HUES6 (cell line): ENCODE measurements at regions not wholly inside any gene's neighbourhood (a gene's known extent, or its start where the extent isn't known, plus 50 kb on each side); places are given as distances from the start of the nearest gene placed in this dataset.
"Not testable (repeated sequence)": the region's sequence is repeated elsewhere in the genome, so short reads cannot be mapped to it uniquely, and the experiment has no call there.

Experiments used
- H3K27ac ChIP-seq: 2 replicates; pipeline ENCODE4 v1.7.0; 2013; ENCODE audit warnings: low read depth, mild to moderate bottlenecking, low read length, inconsistent platforms
- H3K27me3 ChIP-seq: 2 replicates; pipeline ENCODE4 v1.6.1; 2013; ENCODE audit warnings: low read length; ENCODE audit not compliant: control insufficient read depth, insufficient read depth
- H3K36me3 ChIP-seq: 2 replicates; pipeline ENCODE4 v1.6.1; 2013; ENCODE audit warnings: low read length; ENCODE audit not compliant: control insufficient read depth, insufficient read depth
- H3K4me1 ChIP-seq: 2 replicates; pipeline ENCODE4 v1.6.1; 2013; ENCODE audit warnings: low read length; ENCODE audit not compliant: control insufficient read depth, insufficient read depth
- H3K4me3 ChIP-seq: 2 replicates; pipeline ENCODE4 v1.5.1; 2013; ENCODE audit warnings: low read depth, low read length
- H3K9ac ChIP-seq: one replicate; pipeline ENCODE4 v1.6.1; 2013; ENCODE audit warnings: mild to moderate bottlenecking, low read length
- H3K9me3 ChIP-seq: 2 replicates; pipeline ENCODE4 v1.6.1; 2013; ENCODE audit warnings: low read depth, low read length; ENCODE audit not compliant: control insufficient read depth, insufficient read depth

DNA sequence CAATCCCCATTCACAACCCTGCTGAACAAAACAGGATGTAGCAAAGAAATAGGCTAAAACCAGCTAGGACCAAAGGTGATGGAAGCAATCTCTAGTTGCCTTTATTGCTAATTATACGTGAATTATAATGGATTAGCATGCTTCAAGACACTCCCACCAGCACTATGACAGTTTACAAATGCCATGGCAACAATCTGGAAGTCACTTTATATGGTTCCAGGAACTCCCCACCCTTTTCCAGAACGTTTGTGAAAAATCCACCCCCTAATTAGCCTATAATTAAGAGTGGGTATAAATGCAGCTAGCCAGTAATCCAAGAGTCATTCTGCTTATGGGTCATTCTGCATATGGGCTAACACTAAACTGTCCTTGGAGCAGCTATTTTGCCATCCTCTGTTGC, 328.7 kb downstream of the FLRT2 start:
- Histone ChIP-seq H3K4me3 (no peak overlapping the region), H3K27me3 (no peaks in the 10 kb centered on the region), H3K9ac (no peak overlapping the region), H3K4me1 (no peaks in the 10 kb centered on the region), H3K9me3 (no peaks in the 10 kb centered on the region), H3K36me3 (no peaks in the 10 kb centered on the region), H3K27ac (no peak overlapping the region)

DNA sequence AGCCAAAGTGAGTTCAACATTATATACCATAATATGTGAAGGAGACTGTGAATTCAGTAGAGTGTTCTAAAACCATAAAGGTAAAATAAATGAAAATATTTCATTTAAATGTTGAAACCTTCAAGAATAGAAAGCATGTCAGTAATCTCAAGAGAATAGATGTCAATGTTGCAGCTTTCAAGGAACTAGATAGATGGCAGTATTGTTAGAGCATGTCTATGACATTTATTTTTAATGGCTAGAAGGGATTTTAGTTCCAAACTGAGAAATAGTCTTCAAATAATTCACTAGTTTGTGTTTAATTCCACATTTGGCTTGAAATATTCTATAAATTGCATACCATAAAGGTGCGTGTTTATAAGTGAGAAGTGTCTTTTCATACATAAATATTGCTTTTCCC, 326.5 kb downstream of the FLRT2 start:
- no peaks in the 10 kb centered on the region for H3K27me3 ChIP-seq
- no peak overlapping the region for H3K4me3 ChIP-seq

DNA sequence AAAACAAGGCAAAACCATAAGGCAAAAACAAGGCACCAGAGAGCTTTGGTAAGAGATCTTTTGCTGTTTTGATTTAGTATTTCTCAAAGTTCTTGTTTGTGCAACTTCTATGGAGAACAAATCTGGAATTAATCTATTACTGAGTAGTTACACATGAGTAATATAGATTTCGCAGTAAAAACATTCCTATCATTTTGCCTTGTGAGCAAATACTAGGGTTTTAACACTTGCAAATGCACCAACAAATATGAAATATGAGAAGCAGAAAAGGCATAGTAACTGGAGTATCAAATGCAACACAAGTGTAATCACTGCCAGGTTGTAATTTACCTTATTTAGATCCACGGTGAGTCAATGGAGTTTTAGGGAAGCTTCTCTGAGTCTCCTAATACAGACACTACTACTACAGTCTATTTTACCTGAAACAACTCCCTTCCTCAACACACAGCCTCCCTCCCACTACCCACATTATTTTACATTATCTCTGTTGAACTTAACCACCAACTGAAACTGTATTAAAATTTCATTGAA, 324.1 kb downstream of the FLRT2 start:
- no peak overlapping the region for H3K4me3 ChIP-seq
- H3K9me3 ChIP-seq = no peaks in the 10 kb centered on the region
- H3K27me3 ChIP-seq = no peaks in the 10 kb centered on the region
- no peaks in the 10 kb centered on the region for H3K36me3 ChIP-seq
- no peak overlapping the region for H3K9ac ChIP-seq
- H3K27ac ChIP-seq = no peak overlapping the region
- no peaks in the 10 kb centered on the region for H3K4me1 ChIP-seq

More for the DNA sequence above, 326.5 kb downstream of the FLRT2 start:
- no peak overlapping the region for H3K27ac ChIP-seq
- H3K4me1 ChIP-seq = no peaks in the 10 kb centered on the region
- no peaks in the 10 kb centered on the region for H3K36me3 ChIP-seq
- no peak overlapping the region for H3K9ac ChIP-seq
- H3K9me3 ChIP-seq = no peaks in the 10 kb centered on the region

DNA sequence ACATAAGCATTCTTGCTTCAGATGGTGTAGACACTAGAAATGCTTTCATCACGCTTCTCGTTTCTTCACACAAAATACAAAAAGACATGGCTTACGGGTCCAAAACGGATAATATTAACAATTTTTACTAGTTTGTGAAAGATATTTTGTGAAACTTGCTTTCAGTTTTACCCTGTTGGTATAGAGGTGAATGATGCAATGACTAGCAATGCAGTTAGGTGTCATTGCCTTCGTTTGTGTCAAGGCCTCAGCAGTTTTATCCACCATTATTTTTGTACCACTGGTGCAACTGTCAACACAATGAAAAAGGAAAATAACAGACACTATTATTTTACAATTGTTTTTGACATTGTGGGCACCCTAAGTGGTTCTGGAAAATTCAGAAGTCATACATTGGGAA, 323.0 kb downstream of the FLRT2 start:
- Histone ChIP-seq H3K36me3 (no peaks in the 10 kb centered on the region), H3K4me1 (no peaks in the 10 kb centered on the region), H3K27me3 (no peaks in the 10 kb centered on the region), H3K9ac (no peak overlapping the region), H3K27ac (no peak overlapping the region), H3K9me3 (no peaks in the 10 kb centered on the region), H3K4me3 (no peak overlapping the region)

DNA sequence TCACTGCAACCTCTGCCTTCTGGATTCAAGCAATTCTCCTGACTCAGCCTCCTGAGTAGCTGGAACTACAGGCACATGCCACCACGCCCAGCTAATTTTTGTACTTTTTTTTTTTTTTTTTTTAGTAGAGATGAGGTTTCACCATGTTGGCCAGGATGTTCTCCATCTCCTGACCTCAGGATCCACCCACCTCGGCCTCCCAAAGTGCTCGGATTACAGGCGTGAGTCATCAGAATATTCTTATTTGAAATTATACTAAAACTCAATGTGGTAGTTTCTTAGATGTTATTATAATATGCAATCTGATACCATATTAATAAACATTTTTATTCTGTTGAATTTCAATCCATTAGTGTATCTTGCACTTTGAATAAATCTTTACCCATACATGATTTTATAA, 322.2 kb downstream of the FLRT2 start:
- not testable (repeated sequence) for H3K27ac ChIP-seq, H3K27me3 ChIP-seq, H3K36me3 ChIP-seq, H3K4me1 ChIP-seq, H3K9ac ChIP-seq, H3K4me3 ChIP-seq, H3K9me3 ChIP-seq

DNA sequence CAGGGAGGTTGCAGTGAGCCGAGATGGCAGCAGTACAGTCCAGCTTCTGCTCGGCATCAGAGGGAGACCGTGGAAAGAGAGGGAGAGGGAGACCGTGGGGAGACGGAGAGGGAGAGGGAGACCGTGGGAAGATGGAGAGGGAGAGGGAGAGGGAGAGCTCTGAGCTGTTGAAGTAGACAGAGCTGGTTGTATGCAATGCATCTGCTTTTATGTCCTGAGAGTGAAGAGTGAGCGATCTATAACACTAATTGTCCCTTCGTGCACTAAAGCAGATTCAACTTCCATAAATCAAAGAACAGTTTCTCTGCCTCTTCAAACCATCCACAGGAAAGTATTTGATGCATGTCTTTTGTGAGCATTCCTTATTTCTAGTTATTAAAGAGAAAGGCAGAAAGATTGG, 300.6 kb downstream of the FLRT2 start:
- H3K27me3 ChIP-seq, H3K4me3 ChIP-seq, H3K36me3 ChIP-seq, H3K9me3 ChIP-seq, H3K9ac ChIP-seq, H3K27ac ChIP-seq, H3K4me1 ChIP-seq: not testable (repeated sequence)

DNA sequence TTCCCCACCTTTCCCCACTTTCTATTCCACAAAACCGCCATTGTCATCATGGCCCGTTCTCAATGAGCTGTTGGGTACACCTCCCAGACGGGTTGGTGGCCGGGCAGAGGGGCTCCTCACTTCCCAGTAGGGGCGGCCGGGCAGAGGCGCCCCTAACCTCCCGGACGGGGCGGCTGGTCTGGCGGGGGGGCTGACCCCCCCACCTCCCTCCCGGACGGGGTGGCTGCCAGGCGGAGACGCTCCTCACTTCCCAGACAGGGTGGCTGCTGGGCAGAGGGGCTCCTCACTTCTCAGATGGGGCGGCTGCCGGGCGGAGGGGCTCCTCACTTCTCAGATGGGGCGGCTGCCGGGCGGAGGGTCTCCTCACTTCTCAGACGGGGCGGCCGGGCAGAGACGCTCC, 299.7 kb downstream of the FLRT2 start:
- H3K4me1 ChIP-seq, H3K27ac ChIP-seq, H3K27me3 ChIP-seq, H3K9me3 ChIP-seq, H3K4me3 ChIP-seq, H3K36me3 ChIP-seq, H3K9ac ChIP-seq: not testable (repeated sequence)

DNA sequence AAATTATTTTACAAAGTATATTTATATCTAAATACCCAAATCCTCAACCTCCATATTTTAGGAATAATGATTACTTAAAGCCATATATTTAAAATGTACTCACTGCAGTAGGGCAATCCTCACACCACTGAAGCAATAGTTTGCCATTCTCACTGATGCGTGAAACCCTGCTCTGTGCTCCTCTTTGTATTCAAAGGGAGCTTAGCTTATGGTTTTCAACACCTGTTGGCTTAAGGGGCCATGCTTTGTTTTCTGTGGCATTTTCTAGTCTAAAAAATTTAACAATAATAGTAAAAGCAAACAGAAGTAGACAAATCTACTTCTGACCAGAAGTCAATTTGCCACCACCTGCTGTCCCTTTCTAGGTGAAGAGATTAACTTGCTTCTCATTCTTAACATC, 294.6 kb downstream of the FLRT2 start:
- no peak overlapping the region for H3K9ac ChIP-seq
- H3K36me3 ChIP-seq = no peaks in the 10 kb centered on the region
- H3K4me3 ChIP-seq = no peak overlapping the region
- no peaks in the 10 kb centered on the region for H3K9me3 ChIP-seq
- H3K27ac ChIP-seq = no peak overlapping the region
- no peaks in the 10 kb centered on the region for H3K27me3 ChIP-seq
- no peaks in the 10 kb centered on the region for H3K4me1 ChIP-seq

DNA sequence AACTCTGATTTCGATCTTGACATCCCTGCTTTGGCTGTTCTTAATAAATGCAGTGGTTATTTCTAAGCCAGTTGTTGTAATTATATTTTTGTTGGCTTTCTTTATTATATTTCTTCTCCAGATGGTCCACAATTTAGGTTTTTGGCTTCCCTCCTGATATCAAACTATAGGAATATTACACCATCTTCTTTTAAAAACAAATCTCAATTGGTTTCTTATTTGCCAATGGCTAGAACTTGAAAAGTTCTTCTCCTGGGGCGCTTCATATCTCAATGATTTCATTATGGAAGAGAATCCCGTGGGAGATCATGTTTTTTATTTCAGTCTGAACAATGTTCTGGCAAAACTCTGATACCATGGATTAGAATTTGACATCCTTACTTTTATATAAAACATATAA, 292.3 kb downstream of the FLRT2 start:
- Histone ChIP-seq H3K36me3 (no peaks in the 10 kb centered on the region), H3K4me1 (no peaks in the 10 kb centered on the region), H3K9me3 (no peaks in the 10 kb centered on the region), H3K4me3 (no peak overlapping the region), H3K27ac (no peak overlapping the region), H3K27me3 (no peaks in the 10 kb centered on the region), H3K9ac (no peak overlapping the region)

DNA sequence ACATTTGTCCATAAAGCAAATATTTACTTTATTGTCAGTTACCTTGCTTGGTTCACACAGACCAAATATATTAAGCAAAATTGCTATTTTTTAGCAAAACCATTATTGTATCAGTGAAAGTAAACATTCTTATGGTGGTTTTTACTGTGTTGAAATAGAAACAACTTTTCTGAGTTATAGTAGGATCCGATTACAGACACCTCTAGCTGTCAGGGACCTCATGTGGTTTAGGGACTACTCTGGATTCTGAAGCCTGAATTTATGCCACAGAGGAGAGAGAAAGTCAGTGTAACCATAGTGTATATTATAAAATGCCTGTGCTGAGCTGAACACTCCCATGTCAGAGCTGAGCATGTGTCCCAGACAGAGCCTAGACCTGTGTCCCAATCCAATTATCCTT, 287.5 kb downstream of the FLRT2 start:
- H3K27ac ChIP-seq = no peak overlapping the region
- no peaks in the 10 kb centered on the region for H3K36me3 ChIP-seq
- no peaks in the 10 kb centered on the region for H3K27me3 ChIP-seq
- H3K9ac ChIP-seq = no peak overlapping the region
- H3K9me3 ChIP-seq = no peaks in the 10 kb centered on the region
- no peak overlapping the region for H3K4me3 ChIP-seq
- no peaks in the 10 kb centered on the region for H3K4me1 ChIP-seq

DNA sequence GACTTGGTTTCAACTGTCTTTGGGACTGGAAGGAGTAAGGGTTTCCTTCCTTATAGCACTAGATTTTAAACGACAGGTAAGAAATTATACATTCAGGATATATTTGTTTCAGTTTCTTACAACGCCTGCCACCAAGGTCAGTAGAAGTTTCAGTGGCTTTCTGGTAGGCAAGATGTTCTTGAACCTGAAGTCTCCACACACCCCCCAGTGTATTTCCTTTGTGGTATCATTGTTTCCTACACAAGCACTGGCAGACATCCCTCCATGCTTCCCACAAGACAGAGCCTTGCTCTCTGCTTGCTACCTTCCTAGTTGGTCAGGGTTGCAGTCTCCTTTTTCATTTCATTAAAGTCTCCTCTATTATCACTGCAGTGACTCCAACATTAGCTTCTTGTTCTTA, 283.1 kb downstream of the FLRT2 start:
- Histone ChIP-seq H3K36me3 (no peaks in the 10 kb centered on the region), H3K4me1 (peaks cover 8% of the 10 kb centered on the region; the same call in 1 of the 2 replicates), H3K27ac (no peak overlapping the region), H3K27me3 (no peaks in the 10 kb centered on the region), H3K9ac (no peak overlapping the region), H3K4me3 (no peak overlapping the region), H3K9me3 (no peaks in the 10 kb centered on the region)

DNA sequence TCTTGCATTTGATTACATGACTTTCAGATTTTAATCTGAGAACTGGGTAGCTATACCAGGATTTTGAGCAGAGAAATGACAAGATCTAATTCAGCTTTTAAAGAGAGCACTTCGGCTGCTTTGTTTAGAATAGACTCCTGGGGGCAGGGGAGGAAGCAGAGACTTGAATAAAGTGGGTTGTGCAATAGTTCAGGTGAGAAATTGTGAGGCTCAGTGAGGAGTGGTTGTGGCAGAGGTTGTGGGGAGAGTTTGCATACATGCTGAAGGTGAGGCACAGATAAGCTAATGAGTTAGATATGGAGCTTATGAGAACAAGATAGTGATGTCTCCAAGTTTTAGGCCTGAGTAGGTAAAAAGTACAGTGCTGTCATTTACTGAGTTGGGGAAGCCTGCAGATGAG, 281.4 kb downstream of the FLRT2 start:
- no peaks in the 10 kb centered on the region for H3K9me3 ChIP-seq
- H3K27ac ChIP-seq = no peak overlapping the region
- peaks cover 8% of the 10 kb centered on the region; the same call in 1 of the 2 replicates for H3K4me1 ChIP-seq
- no peak overlapping the region for H3K9ac ChIP-seq
- H3K36me3 ChIP-seq = no peaks in the 10 kb centered on the region
- no peaks in the 10 kb centered on the region for H3K27me3 ChIP-seq
- no peak overlapping the region for H3K4me3 ChIP-seq
